HG03045 (cell line): ENCODE measurements at regions not wholly inside any gene's neighbourhood (a gene's known extent, or its start where the extent isn't known, plus 50 kb on each side); places are given as distances from the start of the nearest gene placed in this dataset.
"Not testable (repeated sequence)": the region's sequence is repeated elsewhere in the genome, so short reads cannot be mapped to it uniquely, and the experiment has no call there.

Source experiments
- ATAC-seq: cut with Tn5 transposase; IDR thresholded peaks from one replicate; pipeline ENCODE4 v1.9.1; 2021; ENCODE audit warnings: mild to moderate bottlenecking, moderate library complexity; ENCODE audit not compliant: unreplicated experiment

DNA sequence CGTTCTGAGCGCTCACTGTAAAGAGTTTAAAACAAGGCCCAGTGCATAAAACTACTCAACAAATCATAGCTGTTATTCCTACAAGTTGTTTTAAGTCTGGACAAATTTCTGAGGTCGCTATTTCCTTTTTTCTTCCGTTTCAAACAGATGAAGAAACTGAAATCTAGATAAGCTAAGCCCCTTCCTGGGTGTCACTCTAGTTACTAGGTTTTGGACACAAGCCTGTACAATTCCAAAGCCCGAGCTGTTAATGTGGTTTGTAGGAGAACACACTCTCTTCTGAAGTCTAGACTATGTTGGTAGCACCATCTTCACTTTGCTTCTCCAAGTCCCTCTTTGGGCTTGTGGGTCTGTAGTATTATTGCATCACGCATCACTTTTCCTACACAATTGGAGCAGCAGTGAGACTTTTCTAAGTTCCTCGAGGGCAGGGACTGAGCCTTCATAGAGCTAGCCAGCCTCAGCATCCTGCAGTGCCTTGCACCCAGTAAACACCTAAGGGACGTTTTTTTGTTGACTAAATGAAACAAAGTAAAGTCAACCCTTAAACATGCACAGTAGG is 142.6 kb upstream of the PROK2 start:
- no peak for ATAC-seq

DNA sequence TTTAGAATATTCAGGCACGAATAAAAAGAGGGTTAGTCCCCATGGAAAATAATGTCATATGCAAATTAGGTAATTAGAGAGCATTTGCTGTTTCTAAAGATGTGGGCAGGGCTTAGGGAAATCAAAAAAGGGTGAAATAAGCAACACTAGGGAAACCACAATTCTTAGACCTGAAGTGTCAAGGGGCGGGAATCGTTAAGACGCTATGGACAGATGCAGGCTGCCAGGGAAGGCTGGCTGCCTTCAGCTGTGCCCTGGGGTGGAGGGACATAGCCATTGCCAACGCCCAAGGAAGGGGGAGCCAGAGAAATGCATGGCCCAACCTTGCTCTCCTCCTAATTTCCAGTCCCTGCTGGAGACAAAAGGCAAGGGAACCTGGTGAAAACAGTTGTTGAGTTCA is 141.7 kb upstream of the PROK2 start:
- no peak for ATAC-seq

DNA sequence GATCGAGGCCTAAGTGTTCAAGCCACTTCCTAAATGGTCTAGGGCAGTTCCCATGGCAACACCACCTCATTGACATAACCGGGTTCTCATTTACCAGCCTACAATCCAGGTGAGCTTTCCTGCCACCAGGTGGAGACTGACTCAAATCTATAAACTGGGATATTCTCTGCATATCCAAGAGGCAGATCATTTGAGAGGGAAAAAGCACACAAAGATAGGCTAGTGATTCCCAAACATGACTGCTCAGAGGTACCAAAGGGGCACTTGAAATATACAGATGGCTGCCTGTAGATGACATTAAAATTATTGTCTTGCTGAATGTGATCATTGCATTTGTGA is 141.3 kb upstream of the PROK2 start:
- no peak for ATAC-seq

DNA sequence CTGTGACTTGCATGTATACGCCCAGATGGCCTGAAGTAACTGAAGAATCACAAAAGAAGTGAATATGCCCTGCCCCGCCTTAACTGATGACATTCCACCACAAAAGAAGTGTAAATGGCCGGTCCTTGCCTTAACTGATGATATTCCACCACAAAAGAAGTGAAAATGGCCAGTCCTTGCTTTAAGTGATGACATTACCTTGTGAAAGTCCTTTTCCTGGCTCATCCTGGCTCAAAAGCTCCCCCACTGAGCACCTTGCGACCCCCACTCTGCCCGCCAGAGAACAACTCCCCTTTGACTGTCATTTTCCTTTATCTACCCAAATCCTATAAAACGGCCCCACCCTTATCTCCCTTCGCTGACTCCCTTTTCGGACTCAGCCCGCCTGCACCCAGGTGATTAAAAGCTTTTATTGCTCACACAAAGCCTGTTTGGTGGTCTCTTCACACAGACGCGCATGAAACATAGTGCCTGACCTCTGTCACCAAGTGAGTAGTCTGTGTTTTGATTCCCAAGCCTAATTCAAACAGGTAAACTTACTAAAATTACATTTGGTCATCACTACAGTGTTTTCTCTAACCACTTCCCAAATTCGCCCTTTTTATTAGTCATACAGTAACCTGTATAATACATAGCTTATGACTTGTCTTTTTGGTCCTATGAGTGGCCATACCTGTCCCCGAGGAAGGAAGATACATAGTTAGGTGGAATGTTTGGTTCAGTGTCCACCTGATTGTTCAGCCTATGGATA is 140.7 kb upstream of the PROK2 start:
- not testable (repeated sequence) for ATAC-seq

DNA sequence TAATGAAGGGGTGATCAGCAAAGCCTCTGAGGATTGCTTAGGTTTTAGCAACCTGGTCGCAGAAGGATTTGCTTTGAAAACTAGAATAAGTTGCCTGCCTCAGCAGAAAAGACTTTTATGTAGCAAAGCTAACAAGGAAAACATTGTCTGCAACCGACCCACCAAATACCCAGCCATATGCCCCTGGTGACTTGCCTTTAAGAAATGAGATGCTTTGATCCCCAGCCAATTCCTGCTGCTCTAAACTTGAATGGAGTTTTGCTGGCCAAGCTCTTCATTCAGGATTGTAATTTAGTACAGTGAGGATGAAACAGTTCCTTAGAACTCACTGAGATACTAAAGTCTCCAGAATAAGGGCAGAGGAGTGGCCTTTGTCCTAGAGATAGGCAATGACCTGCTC is 139.8 kb upstream of the PROK2 start:
- no peak for ATAC-seq

DNA sequence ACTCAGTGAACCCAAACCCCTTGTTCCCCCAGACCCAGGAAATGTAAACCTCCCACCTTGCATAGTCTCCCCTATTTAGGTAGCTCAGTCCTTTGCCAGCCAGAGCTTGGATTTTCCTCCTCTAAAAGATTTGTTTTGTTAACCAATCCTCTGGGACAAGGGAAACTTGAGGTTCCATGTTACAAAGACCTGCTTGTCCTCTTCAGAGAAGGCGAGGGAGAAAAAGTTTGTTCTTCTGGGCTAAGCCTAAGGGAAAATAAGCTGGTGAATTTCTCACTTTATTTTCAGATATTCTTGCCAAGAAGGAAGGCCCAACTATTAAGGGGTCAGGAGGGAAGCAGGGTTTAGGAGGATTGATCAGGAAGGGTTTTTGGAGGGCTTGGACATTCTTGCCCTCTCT is 136.1 kb upstream of the PROK2 start:
- ATAC-seq: no peak

DNA sequence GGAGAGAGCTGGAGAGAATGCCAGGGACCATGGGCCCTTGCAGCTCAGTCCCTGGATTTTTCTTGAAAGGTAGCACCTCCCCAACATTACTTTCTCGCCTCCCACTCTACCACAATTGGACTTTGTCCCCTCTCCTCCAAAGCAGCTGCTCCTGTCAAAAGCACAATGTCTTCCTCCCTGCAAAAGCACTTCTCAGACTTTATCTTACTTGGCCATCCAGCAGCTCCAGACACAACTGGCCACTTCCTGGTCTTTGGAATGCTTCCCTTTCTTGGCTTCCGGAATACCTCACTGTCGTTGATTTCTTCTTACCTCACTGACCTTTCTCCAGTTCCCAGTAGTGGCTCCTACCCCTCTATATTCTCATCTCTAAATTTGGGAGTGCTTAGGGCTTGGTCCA is 134.6 kb upstream of the PROK2 start:
- no peak for ATAC-seq

DNA sequence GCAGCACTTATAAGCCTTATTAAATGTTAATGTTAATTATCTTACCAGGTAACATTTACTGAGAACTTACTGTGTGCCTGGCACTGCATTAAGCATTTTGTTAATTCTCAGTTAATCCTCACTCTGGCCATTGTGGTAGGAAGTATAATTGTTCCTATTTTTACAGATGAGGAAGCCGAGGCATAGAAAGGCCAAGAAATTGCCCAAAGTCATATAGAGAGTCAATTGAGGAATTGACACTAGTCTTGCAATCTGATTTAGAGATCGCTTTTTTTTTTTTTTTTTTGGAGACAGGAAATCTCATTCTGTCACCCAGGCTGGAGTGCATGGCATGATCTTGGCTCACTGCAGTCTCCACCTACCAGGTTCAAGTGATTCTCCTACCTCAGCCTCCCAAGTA is 132.6 kb upstream of the PROK2 start:
- ATAC-seq: no peak

DNA sequence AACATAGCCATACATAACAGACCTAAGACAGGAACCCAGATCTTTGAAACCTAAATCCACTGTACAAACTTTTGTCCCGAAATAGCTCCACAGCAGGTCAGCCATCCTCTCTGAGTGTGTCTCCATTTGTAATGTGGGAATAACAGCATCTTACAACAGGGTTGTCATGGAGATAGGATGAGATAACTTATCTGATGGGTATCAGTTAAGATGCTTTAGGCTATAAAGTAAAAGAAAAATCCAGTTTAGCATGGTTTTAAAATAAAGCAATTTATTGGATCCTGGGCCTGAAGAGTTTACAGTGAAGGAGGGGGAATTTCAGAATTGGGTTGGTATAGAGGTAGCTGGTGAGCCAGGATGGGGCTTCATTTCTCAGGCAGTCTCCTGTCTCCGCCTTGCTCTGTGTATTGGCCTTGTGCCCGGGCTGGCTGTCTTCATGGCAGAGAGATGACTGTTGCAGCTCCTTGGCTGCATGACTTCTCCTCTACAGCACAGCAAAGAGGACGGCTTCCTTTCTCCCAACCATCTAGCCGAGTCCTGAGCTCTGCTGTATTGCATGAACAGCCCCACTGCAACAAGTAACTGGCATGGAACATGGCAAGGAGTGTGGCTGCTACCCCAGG is 131.9 kb upstream of the PROK2 start:
- ATAC-seq: no peak

DNA sequence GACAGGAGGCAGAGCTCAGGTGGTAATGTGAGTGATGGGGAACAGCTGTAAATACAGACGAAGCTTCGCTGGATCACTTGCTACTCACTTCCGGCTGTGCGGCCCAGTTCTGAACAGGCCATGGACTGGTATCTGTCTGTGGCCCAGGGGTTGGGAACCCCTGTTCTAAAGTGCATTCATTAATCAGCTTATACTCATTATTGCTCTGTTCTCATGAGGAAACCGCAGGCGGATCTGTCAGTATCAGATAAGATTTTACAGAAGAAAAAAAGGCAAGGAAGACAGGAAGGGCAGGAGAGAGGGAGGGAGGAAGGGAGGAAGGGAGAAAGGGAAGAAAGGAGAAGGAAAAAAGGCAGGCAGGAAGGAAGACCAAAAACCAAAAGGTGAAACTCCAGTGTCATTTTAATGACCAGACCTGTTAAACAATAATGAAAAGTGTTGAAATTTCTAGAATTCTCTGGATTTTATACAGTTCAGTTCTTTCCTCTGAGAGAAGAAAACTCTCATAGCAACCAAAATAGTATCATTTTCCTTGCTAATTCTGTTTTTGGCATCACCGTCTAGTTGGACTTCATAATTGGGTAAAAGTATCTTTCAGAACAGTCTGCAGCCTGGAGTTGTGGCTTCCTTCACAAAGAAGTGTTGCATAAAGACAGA is 128.0 kb upstream of the PROK2 start:
- ATAC-seq: no peak

DNA sequence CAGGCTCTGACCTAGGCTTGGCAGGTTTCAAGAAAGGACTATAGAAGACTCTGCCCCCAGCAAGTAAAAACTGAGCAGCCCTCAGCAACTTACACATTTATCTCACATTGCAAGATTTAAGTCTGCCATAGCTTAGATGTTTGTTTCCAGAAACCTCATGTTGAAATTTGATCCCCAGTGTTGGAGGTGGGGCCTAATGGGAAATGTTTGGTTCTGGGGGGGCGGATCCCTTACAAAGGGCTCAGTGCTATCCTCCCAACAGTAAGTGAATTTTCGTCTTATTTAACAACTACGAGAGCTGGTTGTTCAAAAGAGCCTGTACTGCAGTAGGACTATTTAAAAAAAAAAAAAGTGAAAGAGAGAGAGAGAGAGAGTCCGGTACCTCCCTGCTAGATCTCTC is 125.2 kb upstream of the PROK2 start:
- ATAC-seq: no peak

DNA sequence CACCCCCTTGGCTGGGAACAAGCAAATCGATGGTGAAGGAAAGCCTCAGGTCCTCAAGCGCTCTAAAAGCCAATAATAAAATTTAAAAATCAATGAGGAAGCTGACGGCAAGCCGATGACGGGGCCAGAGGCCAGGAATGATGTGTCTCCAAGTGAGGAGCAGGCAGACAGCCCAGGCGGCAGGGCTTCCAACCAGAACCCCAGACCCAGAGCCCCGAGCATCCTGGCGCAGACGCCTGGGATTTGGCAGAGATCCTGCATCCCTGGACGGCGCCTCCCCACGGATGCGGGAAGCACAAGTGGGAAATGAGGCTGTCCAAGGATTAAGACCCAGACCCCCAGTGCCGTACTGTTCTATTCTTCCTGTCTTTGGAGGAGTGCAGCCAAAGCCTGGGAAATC is 123.0 kb upstream of the PROK2 start:
- ATAC-seq: no peak

DNA sequence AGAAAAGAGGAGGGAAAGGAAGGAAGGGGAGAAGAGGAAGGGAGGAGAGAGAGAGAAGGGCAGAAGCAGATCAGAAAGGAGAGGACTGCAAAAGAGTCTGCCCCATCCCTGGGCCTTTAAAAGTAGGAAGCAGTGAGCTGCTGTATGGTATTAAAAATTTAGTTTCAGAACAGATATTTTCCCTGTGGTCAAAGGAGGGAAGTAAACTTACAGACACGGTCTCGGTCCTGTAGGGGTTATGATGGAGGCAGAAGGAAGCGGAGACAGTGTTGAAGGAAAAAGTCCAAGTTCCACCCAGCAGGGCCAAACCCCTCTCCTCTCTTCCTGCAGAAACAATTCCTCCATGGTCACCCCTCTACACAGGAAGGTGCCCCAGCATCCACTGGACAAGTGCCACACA is 122.0 kb upstream of the PROK2 start:
- no peak for ATAC-seq

DNA sequence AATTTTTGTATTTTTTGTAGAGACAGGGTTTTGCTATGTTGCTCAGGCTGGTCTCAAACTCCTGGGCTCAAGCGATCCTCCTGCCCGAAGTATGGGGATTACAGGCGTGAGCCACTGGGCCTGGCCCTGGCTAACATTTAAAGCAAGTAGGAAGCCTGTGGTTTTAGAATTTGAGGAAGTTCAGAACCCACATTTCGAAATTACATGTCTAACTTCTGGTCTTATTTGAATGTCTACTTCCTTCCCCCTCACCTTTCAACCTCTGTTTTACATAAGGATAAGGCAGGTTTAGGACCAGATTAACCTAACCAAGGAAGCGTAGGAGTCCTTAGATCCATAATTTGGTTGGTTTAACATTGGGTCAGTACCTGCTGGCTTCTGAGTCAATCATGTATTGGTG is 120.5 kb upstream of the PROK2 start:
- ATAC-seq: peak; percentile 81

DNA sequence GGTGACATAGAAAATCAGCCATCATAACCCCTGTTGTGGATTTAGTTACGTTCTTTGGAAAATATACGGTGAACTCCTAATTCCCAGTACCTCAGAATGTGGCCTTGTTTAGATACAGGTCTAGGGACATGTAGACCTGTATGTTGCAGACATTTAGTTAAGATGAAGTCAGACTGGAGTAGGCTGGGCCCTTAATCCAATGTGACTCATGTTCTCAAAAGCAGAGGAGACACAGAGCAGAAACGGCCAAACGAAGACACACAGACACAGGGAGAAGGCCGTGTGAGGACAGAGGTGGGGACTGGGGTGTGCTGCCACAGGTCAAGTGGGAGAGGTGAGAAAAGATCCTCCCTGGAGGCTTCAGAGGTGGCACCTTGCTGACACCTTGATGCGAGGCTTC is 119.0 kb upstream of the PROK2 start:
- no peak for ATAC-seq

DNA sequence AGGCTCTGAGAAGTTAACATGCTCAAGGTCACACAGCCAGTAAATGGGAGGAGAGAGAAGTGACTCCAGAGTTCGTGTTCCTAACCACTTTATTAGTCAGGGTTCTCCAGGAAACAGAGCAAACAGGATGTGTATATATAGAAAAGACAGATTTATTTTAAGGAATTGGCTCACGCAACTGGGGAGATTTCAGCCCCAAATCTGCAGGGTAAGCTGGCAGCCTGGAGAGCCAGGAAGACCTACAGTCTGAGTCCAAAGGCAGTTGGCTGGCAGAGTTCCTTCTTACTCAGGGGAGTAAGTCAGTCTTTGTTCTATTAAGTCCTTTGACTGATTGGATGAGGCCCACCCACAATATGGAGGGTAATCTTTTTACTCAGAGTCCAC is 118.2 kb upstream of the PROK2 start:
- ATAC-seq: no peak

DNA sequence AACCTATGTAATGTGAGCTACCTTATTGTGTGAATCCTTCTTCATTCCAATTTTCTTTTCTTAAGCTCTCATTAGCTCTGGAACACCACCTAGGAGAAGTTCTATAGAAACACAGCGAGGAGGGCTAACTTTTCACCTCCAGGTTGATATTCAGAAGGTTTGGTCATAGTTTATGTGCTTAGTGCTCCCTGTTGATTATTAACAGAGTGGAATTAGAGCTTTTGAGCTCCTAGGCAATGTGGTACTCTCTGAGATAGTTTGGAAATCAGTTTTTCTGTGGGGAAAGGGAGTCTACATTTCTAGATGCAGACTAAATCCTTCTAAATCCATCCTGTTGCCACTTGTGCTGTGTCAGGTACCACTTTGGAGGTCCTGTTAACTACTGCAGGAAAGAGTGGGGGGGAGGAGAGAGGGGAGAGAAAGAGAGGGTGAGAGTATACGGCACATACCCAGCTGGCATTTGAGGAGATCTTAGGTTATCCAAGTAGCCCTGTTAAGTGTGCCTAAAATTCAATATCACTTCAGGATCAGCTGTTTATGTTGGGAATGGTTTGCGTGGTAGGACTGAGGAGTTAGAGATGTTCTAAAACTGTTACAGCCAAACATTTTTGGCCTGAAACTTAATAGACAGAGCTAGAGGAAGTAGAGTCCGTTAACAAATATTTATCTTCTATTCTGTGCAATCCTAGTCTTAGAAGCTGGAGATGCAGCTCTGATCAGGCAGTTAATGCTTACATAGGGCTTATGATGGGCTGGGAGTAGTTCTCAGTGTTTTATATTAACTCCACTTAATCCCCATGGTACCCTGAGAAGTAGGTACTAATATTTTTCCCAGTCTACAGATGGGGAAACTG is 117.5 kb upstream of the PROK2 start:
- ATAC-seq: no peak

DNA sequence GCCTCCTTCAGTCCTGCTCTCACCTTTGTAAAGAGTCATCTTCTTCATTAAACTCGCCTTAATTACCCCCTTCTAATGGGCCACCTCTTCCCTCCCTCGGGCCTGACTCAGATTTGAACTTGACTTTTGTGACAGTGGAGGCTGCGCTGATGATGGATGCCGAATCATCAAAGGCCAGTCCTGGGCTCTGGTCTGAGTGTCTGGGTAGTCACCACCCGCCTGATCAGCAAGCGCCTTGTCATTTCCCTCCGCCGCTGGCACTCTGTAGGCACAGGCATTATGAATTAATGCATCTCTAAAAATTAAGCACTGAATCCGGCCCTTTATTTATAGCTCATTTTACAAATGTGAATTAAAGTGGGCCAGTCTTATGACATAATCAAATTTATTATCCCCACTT is 116.7 kb upstream of the PROK2 start:
- ATAC-seq: no peak

DNA sequence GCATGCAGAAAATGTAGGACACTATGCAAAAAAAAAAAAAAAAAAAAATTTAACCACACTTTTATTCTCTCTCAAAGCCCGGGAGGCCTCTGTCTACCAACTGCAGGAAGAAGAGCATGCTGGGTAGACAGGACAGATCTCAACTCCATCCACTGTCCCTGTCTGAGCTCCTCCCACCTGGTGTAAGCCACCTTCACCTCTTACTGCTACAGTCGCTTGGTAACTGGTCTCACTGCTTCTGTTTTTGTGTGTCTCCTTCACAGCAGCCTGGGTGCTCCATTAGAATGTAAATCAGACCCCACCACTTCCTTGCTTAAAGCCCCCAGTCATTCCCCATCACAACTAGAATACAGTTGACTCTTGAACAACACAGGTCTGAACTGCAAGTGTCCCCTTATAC is 115.1 kb upstream of the PROK2 start:
- ATAC-seq: no peak

DNA sequence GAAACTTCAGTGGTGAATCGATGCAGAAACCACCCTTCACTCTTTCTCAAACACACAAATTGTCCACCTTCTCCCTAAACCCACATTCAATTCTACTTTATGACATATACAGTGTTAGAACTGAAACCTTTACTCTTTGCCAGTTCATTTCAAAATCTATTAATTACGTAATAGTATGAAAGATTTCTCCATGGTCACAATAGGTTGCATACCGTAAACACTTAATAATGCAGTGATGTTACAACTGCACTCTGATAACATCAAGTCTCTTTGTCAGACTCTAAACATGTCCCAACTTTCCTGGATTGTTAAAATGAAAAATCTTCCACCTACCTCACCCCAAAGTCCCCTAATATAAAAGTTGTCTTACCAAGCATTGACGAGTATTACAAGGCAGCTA is 111.8 kb upstream of the PROK2 start:
- ATAC-seq: no peak

DNA sequence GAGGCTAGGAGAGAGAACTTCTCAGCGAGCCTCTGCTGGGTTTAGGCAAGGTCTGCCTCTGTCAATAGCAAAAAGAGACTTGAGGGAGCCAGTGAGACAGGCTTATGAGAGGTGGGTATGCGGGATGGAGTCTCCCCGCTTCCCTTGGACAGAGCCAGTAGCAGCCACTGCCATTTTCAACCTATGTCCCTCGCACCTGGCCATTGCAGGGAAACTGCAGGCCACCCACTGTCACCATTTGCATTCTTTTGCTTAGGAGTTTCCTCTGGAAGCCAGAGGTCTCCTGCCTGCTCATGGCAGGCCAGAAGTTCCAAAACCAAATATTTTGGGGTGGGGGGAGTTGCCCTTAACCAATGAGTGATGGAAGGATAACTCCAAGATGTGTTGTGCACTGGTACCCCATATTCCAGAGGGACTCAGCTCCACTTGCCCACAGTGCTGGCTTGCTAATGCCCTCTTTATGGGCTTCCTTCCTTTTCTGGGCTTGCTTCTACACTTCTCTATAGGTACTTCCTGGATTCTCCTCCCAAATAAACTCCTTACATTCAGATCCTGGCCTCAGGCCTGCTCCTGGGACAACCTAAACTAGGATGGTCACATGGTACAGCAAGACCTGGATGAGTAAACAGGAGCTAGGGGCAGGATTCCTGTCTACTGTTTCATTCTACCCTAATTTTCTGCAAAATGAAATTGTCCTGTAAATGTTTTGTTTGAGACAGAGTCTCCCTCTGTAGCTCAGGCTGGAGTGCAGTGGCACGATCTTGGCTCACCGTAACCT is 108.9 kb upstream of the PROK2 start:
- ATAC-seq: no peak
